Osteocyte (in vitro differentiated cells): ENCODE measurements at regions not wholly inside any gene's neighbourhood (a gene's known extent, or its start where the extent isn't known, plus 50 kb on each side); places are given as distances from the start of the nearest gene placed in this dataset.

Experiments
- DNase-seq: peaks from one replicate; pipeline ENCODE4 v3.0.0; 2021; ENCODE audit warnings: mixed read lengths; ENCODE audit not compliant: unreplicated experiment; ENCODE audit errors: extremely low spot score
- H3K27ac Mint-ChIP-seq: one replicate; pipeline ENCODE4 v1.8.0; 2021; ENCODE audit warnings: mild to moderate bottlenecking, mixed read lengths; ENCODE audit not compliant: unreplicated experiment
- H3K27me3 Mint-ChIP-seq: one replicate; pipeline ENCODE4 v1.8.0; 2021; ENCODE audit warnings: mixed read lengths; ENCODE audit not compliant: unreplicated experiment
- H3K36me3 Mint-ChIP-seq: one replicate; pipeline ENCODE4 v1.8.0; 2021; ENCODE audit warnings: mixed read lengths; ENCODE audit not compliant: unreplicated experiment
- H3K4me1 Mint-ChIP-seq: one replicate; pipeline ENCODE4 v1.8.0; 2021; ENCODE audit warnings: mixed read lengths; ENCODE audit not compliant: unreplicated experiment
- H3K4me3 Mint-ChIP-seq: one replicate; pipeline ENCODE4 v1.8.0; 2021; ENCODE audit warnings: mild to moderate bottlenecking, moderate library complexity, mixed read lengths; ENCODE audit not compliant: unreplicated experiment
- H3K9me3 Mint-ChIP-seq: one replicate; pipeline ENCODE4 v1.8.0; 2021; ENCODE audit warnings: mixed read lengths; ENCODE audit not compliant: unreplicated experiment
- CTCF ChIP-seq: fragments of 200-600 bp; sonication (generic); IDR thresholded peaks from 2 replicates; pipeline ENCODE4 v1.5.0; 2021; ENCODE audit warnings: antibody characterized with exemption, mild to moderate bottlenecking, moderate library complexity

- no peak for DNase-seq
These were observed 167.9 kb downstream of the PAX3 start for GRCh38 chr2:222130855-222131254.

GRCh38 chr2:222127660-222128059, 171.1 kb downstream of the PAX3 start:
- Mint-ChIP-seq H3K36me3 (no peaks in the 10 kb centered on the region), H3K4me1 (no peaks in the 10 kb centered on the region), H3K27me3 (no peaks in the 10 kb centered on the region), H3K4me3 (no peak overlapping the region), H3K27ac (no peak overlapping the region), H3K9me3 (no peaks in the 10 kb centered on the region)
- no peak for TF ChIP-seq CTCF
- DNase-seq, result no peak

More at GRCh38 chr2:222130855-222131254, 167.9 kb downstream of the PAX3 start:
- no peaks in the 10 kb centered on the region for H3K4me1 Mint-ChIP-seq
- H3K27ac Mint-ChIP-seq, result no peak overlapping the region
- H3K4me3 Mint-ChIP-seq, result no peak overlapping the region
- no peaks in the 10 kb centered on the region for H3K36me3 Mint-ChIP-seq
- H3K9me3 Mint-ChIP-seq, result no peaks in the 10 kb centered on the region
- TF ChIP-seq CTCF, result no peak
- peaks cover 3% of the 10 kb centered on the region for H3K27me3 Mint-ChIP-seq

DNA sequence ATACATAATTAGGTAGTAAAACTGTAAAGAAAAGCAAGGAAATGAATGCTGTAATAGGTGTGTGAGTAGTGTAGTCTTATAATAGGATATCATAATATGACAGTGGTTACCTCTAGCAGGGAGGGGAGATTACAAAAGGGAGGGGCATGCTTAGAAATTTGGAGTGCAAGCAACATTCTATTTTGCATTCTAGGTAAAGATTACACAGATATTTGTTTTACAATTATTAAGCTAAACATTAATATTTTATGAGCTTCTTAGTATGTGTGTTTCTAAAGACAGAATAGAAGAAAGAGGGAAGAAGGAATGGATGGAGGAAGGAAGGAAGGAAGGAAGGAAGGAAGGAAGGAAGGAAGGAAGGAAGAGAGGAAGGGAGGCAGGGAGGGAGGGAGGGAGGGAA, 177.9 kb downstream of the PAX3 start:
- no peak for DNase-seq
- Mint-ChIP-seq H3K9me3 (no peaks in the 10 kb centered on the region), H3K36me3 (no peaks in the 10 kb centered on the region), H3K4me3 (no peak overlapping the region), H3K4me1 (peaks cover 4% of the 10 kb centered on the region), H3K27me3 (peaks cover 3% of the 10 kb centered on the region), H3K27ac (no peak overlapping the region)
- TF ChIP-seq CTCF, result no peak

- no peaks in the 10 kb centered on the region for H3K4me1 Mint-ChIP-seq
- no peak for DNase-seq
- H3K4me3 Mint-ChIP-seq, result no peak overlapping the region
- no peak overlapping the region for H3K27ac Mint-ChIP-seq
- H3K36me3 Mint-ChIP-seq, result no peaks in the 10 kb centered on the region
- peaks cover 3% of the 10 kb centered on the region for H3K27me3 Mint-ChIP-seq
- no peak for TF ChIP-seq CTCF
- H3K9me3 Mint-ChIP-seq, result peaks cover 3% of the 10 kb centered on the region
These were observed 183.5 kb downstream of the PAX3 start for GRCh38 chr2:222115296-222115695.

DNA sequence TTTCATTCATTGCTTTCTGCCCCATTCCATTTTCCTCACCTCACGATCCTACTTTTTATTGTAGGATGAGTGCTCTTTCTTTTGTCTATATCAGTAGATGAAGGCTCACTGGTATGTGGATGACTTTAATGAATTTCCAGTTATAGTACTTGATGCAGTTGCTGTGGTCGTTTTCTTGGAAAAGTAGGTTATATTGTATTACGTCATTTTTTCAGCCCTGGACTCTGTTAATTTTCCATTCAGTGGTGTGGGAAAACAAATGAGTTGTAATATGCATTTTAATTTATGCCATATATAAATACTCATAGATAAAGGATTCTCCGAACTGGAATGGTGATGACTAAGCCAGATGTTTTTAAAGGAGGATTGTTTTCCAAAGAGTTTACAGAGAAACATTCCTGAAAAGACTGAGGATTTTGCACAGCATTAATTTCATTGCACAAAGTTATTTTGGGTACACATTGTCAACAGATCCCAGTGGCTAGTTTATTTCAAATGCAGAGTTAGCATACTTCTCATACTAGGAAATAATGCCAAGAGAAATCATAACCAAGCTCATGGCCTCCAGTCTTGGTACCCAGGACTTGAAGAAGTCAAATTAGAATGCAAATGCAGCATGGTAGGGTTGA, 189.7 kb downstream of the PAX3 start:
- no peaks in the 10 kb centered on the region for H3K9me3 Mint-ChIP-seq
- H3K4me3 Mint-ChIP-seq, result no peak overlapping the region
- no peak for TF ChIP-seq CTCF
- H3K4me1 Mint-ChIP-seq, result no peaks in the 10 kb centered on the region
- no peak for DNase-seq
- H3K27me3 Mint-ChIP-seq, result peaks cover 7% of the 10 kb centered on the region
- no peak overlapping the region for H3K27ac Mint-ChIP-seq
- no peaks in the 10 kb centered on the region for H3K36me3 Mint-ChIP-seq
